Panc1 (cell line): ENCODE measurements at regions not wholly inside any gene's neighbourhood (a gene's known extent, or its start where the extent isn't known, plus 50 kb on each side); places are given as distances from the start of the nearest gene placed in this dataset.

ENCODE experiments used
- ATAC-seq: fragments of 200-7000 bp; cut with Tn5 transposase; 2 replicates; pipeline ENCODE4 v1.9.1; 2020; ENCODE audit warnings: mild to moderate bottlenecking, moderate library complexity
- BruUV-seq: library from RNA; stranded (reverse); fragments of 400-500 nt; replicated peaks from 2 replicates; lab custom pipeline; 2021; lab: Mats Ljungman, UMichigan
- CTCF ChIA-PET: fragments of 300-600 bp; sonication (Branson Sonifier 250); formaldehyde crosslinking; loops from one replicate; lab custom pipeline; 2022; ENCODE audit warnings: antibody characterized with exemption; lab: Charles Lee
- POLR2A ChIA-PET: fragments of 300-600 bp; sonication (Branson Sonifier 250); formaldehyde crosslinking; loops from one replicate; lab custom pipeline; 2022; ENCODE audit warnings: antibody characterized with exemption; lab: Charles Lee
- DNase-seq: peaks from one replicate; pipeline ENCODE4 v3.0.0-alpha.2; 2010; ENCODE audit warnings: low read depth, low spot score
- H3K27ac ChIP-seq: 2 replicates; pipeline ENCODE4 v1.5.1; 2011; ENCODE audit warnings: mild to moderate bottlenecking, low read length, inconsistent platforms
- H3K27me3 ChIP-seq: fragments of 200-500 bp; sonication (Bioruptor generic); 2 replicates; pipeline ENCODE4 v1.6.0; 2014; ENCODE audit warnings: low read length, inconsistent platforms; ENCODE audit not compliant: control insufficient read depth, insufficient read depth
- H3K36me3 ChIP-seq: fragments of 200-500 bp; sonication (Bioruptor generic); 2 replicates; pipeline ENCODE4 v1.5.1; 2014; ENCODE audit warnings: inconsistent platforms, mild to moderate bottlenecking, low read length, moderate library complexity; ENCODE audit not compliant: control insufficient read depth, insufficient read depth
- H3K4me1 ChIP-seq: 2 replicates; pipeline ENCODE4 v1.5.1; 2011; ENCODE audit warnings: inconsistent platforms, mild to moderate bottlenecking, low read length, moderate library complexity; ENCODE audit not compliant: control insufficient read depth, insufficient read depth
- H3K4me3 ChIP-seq, 2 experiments: 2 replicates each; pipeline ENCODE4 v1.5.1; 2011 to 2012; ENCODE audit warnings: low read depth in 2 of 2, low read length in 2 of 2, mild to moderate bottlenecking in 2 of 2, inconsistent platforms in 1 of 2, moderate library complexity in 1 of 2
- H3K9me3 ChIP-seq: fragments of 200-500 bp; sonication (Bioruptor generic); 2 replicates; pipeline ENCODE4 v1.5.1; 2014; ENCODE audit warnings: low read depth, mild to moderate bottlenecking, inconsistent platforms, low read length, moderate library complexity; ENCODE audit not compliant: control insufficient read depth, insufficient read depth
- CTCF ChIP-seq: fragments of 450-650 bp; IDR thresholded peaks from 2 replicates; pipeline ENCODE4 v1.5.1; 2017; ENCODE audit warnings: mild to moderate bottlenecking
- POLR2AphosphoS5 ChIP-seq: IDR thresholded peaks from 2 replicates; pipeline ENCODE4 v1.6.1; 2012; ENCODE audit warnings: mild to moderate bottlenecking, low read depth, low read length, moderate library complexity
- SIN3A ChIP-seq: IDR thresholded peaks from 2 replicates; pipeline ENCODE4 v1.6.1; 2012; ENCODE audit warnings: low read depth, mild to moderate bottlenecking, low read length, moderate library complexity, borderline replicate concordance; ENCODE audit not compliant: insufficient read depth
- TCF7L2 ChIP-seq: IDR thresholded peaks from 2 replicates; pipeline ENCODE4 v1.6.1; 2011; ENCODE audit warnings: mild to moderate bottlenecking, low read depth, low read length, inconsistent platforms
- in situ Hi-C: cut with HindIII; loops from 2 replicates; pipeline ENCODE4 v1.10.0; 2016; ENCODE audit warnings: low sequenced_read_pairs, low pct_unique_long_range_greater_than_20kb
- intact Hi-C: fragments of 100-400 bp; cut with micrococcal nuclease; formaldehyde crosslinking; loops from one replicate; pipeline ENCODE4 v1.10.0; 2022; ENCODE audit not compliant: unreplicated experiment
- TF ChIP-seq, protein P1 (sequence below), 2 experiments: IDR thresholded peaks; 2 replicates each; pipeline ENCODE4 v1.6.1; 2011 to 2012; ENCODE audit warnings: low read depth in 2 of 2, control low read depth in 1 of 2, low read length in 1 of 2, mild to moderate bottlenecking in 1 of 2, moderate library complexity in 1 of 2; ENCODE audit not compliant: insufficient read depth in 1 of 2

DNA sequence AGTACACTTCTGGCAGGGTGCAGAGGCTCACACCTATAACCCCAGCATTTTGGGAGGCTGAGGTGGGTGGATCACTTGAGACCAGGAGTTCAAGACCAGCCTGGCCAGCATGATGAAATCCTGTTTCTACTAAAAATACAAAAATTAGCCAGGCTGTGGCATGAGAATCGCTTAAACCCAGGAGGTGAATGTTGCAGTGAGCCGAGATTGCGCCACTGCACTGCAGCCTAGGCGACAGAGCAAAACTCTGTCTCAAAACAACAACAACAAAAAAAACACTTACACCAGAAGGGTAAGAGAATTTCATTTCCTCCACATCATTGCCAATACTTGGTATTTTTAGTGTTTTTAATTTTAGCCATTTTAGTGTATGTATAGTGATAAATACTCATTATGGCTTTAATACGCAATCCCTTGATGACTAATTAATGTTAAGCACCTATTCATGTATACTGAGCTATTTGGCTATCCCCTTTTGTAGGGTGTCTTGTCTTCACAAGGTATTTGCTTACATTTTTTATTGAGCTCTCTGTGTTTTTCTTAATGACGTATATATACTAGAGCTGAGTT lies 77.1 kb upstream of the TNR start:
- POLR2A ChIA-PET = no interaction called here

DNA sequence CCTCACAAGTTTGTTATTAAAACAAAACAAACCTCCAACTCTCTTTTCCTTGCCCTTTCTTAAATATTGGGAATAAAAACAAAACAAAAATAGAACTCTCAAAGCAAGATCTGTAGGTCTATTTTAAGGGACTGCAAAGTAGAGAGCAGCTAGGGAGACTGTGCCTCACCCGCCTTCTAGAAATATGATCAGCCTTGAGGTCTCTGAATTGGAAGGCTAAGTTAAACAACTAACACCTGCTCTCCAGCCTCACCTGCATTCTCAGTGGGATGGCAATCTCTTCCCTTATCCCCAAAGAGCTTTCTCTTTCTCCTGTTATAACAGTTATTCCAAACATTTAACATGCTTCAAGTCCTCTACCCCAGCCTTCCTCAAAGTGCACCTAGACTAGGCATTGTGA lies 75.5 kb upstream of the TNR start:
- H3K27me3 ChIP-seq = 0 out of 2 replicates have a peak, but pooled peaks cover 3% of the 10 kb centered on the region
- no peak for TF ChIP-seq POLR2AphosphoS5
- TF ChIP-seq TCF7L2 = no peak
- no peak for TF ChIP-seq SIN3A
- TF ChIP-seq, protein P1, sequence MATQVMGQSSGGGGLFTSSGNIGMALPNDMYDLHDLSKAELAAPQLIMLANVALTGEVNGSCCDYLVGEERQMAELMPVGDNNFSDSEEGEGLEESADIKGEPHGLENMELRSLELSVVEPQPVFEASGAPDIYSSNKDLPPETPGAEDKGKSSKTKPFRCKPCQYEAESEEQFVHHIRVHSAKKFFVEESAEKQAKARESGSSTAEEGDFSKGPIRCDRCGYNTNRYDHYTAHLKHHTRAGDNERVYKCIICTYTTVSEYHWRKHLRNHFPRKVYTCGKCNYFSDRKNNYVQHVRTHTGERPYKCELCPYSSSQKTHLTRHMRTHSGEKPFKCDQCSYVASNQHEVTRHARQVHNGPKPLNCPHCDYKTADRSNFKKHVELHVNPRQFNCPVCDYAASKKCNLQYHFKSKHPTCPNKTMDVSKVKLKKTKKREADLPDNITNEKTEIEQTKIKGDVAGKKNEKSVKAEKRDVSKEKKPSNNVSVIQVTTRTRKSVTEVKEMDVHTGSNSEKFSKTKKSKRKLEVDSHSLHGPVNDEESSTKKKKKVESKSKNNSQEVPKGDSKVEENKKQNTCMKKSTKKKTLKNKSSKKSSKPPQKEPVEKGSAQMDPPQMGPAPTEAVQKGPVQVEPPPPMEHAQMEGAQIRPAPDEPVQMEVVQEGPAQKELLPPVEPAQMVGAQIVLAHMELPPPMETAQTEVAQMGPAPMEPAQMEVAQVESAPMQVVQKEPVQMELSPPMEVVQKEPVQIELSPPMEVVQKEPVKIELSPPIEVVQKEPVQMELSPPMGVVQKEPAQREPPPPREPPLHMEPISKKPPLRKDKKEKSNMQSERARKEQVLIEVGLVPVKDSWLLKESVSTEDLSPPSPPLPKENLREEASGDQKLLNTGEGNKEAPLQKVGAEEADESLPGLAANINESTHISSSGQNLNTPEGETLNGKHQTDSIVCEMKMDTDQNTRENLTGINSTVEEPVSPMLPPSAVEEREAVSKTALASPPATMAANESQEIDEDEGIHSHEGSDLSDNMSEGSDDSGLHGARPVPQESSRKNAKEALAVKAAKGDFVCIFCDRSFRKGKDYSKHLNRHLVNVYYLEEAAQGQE (IDR thresholded peaks at IDR 0.05; ENCODE audit: insufficient read depth in 1 of 2, low read depth in 2 of 2, low read length in 1 of 2) = no peak
- no peak for TF ChIP-seq CTCF
- ChIA-PET CTCF (no interaction called here), POLR2A (no interaction called here)
- intact Hi-C loops = no loop called here
- H3K9me3 ChIP-seq = no peaks in the 10 kb centered on the region
- no peak overlapping the region for H3K27ac ChIP-seq
- no peak overlapping the region for H3K4me3 ChIP-seq
- H3K4me1 ChIP-seq = no peaks in the 10 kb centered on the region
- BruUV-seq = no TSS peak
- in situ Hi-C loops = no loop called here
- H3K36me3 ChIP-seq = no peaks in the 10 kb centered on the region
- ATAC-seq = no peak
- DNase-seq = no peak

More for the DNA sequence above, 77.1 kb upstream of the TNR start:
- H3K36me3 ChIP-seq = no peaks in the 10 kb centered on the region
- H3K4me3 ChIP-seq = no peak overlapping the region
- in situ Hi-C loops = no loop called here
- DNase-seq (no peak), ATAC-seq (no peak)
- intact Hi-C loops = no loop called here
- H3K27ac ChIP-seq = no peak overlapping the region
- no peaks in the 10 kb centered on the region for H3K4me1 ChIP-seq
- TF ChIP-seq TCF7L2 (no peak), SIN3A (no peak), CTCF (no peak), POLR2AphosphoS5 (no peak)
- TF ChIP-seq, protein P1 (IDR thresholded peaks at IDR 0.05; ENCODE audit: insufficient read depth in 1 of 2, low read depth in 2 of 2, low read length in 1 of 2) = no peak
- no TSS peak for BruUV-seq
- no peaks in the 10 kb centered on the region for H3K9me3 ChIP-seq
- CTCF ChIA-PET = no interaction called here
- 0 out of 2 replicates have a peak, but pooled peaks cover 3% of the 10 kb centered on the region for H3K27me3 ChIP-seq
